ENCODE measurements at regions not wholly inside any gene's neighbourhood (a gene's known extent, or its start where the extent isn't known, plus 50 kb on each side); places are given as distances from the start of the nearest gene placed in this dataset.

DNA sequence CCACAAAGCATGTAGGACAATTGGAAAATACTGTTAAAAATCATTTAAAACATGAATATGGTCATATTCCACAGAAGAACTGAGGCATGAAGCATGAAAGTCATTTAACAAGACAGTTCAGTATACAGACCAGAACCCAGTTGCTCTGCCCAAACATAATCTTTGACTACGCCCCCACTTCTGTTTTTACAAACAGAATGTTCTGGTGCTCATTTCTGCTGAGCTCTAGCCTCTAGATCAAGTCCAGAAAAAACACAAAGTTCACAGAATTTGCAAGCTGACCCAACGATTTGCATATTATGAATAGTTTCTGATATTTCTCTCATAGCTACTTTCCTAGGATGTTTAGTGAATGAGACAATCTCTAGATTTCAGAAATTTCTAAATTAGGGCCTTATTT, 424.9 kb downstream of the PID1 start:
- no peak for DNase-seq (ENCODE audit: low read depth)
- TF ChIP-seq, protein P1, sequence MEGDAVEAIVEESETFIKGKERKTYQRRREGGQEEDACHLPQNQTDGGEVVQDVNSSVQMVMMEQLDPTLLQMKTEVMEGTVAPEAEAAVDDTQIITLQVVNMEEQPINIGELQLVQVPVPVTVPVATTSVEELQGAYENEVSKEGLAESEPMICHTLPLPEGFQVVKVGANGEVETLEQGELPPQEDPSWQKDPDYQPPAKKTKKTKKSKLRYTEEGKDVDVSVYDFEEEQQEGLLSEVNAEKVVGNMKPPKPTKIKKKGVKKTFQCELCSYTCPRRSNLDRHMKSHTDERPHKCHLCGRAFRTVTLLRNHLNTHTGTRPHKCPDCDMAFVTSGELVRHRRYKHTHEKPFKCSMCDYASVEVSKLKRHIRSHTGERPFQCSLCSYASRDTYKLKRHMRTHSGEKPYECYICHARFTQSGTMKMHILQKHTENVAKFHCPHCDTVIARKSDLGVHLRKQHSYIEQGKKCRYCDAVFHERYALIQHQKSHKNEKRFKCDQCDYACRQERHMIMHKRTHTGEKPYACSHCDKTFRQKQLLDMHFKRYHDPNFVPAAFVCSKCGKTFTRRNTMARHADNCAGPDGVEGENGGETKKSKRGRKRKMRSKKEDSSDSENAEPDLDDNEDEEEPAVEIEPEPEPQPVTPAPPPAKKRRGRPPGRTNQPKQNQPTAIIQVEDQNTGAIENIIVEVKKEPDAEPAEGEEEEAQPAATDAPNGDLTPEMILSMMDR (IDR thresholded peaks at IDR 0.05; ENCODE audit: low read length, missing control alignments) = no peak
- no peak overlapping the region for H3K4me3 ChIP-seq (replicated peaks; ENCODE audit: low read depth, low read length)

DNA sequence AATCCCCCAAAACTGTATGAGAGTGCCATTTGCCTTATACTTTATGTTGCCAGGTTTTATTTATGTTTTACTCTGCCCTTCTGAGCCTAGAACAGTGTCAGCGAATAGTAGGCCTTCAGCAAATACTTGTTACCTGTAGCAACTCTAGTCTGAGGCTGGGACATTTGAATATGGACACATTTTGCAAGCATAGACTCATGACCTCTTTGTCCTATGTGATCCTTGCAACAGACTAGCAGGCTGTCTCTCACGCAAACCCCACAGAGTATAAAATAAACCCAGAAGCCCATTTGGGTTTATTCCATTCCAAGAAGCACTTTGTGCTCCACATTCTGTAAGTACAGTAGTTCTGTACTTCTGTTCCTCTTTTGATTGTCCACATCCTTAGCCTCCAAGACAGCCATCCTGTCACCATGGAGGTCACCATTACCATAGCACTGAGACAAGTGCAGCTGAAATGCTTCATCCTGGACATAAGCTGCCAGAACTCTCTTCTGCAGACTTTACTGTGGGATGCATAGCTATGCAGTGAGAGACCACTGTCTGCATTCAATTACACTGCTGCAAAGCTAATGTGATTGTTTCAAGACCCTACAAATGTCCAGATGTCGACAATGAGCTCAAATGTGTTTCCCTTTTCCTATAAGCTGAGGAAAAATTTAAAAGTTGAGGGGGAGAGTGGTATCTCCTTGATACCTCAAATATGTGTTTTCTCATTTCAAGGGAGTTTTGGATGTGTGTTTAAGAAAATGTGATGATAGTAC, 425.7 kb downstream of the PID1 start:
- H3K4me3 ChIP-seq (replicated peaks; ENCODE audit: low read depth, low read length) = no peak overlapping the region
- no peak for DNase-seq (ENCODE audit: low read depth)
- TF ChIP-seq, protein P1 (IDR thresholded peaks at IDR 0.05; ENCODE audit: low read length, missing control alignments) = no peak

DNA sequence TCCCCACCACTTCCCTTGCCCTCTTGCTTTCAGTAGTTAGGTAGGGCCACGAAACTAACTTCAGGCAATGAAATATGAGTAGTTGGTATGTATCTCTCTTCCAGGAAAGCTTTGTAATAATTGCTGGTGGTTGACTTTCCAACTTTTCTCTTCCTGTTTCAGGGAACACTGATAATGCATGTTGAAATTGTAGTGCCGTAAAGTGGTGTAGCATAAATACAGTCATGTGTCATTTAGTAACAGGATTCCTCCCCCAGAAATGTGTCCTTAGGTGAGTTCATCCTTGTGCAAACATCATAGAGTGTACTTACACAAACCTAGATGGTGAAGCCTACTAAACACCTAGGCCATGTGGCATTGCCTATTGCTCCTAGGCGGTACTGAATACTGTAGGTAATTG, 429.2 kb downstream of the PID1 start:
- peak; percentile 62 for DNase-seq (ENCODE audit: low read depth)
- TF ChIP-seq, protein P1 (IDR thresholded peaks at IDR 0.05; ENCODE audit: low read length, missing control alignments) = no peak
- H3K4me3 ChIP-seq (replicated peaks; ENCODE audit: low read depth, low read length) = no peak overlapping the region

DNA sequence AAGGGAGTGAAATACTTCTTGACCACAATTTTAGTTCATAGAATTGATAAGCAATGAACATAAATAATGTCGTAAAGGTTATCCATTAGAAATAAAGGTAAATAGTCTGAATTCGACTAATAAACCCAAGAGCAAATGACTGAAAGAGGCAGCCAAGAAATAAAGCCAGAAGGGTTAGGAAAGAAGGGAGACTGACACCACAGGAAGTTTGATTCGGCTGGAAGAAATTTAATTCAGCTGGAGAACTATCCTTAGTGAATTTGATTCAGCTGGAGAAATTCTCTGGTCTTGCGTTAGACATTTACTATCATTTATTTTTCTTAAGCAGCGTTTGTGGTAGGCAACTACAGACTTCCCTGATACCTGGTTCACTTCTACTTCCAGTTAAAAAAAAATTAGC, 429.6 kb downstream of the PID1 start:
- TF ChIP-seq, protein P1 (IDR thresholded peaks at IDR 0.05; ENCODE audit: low read length, missing control alignments) = no peak
- H3K4me3 ChIP-seq (replicated peaks; ENCODE audit: low read depth, low read length) = no peak overlapping the region
- no peak for DNase-seq (ENCODE audit: low read depth)

DNA sequence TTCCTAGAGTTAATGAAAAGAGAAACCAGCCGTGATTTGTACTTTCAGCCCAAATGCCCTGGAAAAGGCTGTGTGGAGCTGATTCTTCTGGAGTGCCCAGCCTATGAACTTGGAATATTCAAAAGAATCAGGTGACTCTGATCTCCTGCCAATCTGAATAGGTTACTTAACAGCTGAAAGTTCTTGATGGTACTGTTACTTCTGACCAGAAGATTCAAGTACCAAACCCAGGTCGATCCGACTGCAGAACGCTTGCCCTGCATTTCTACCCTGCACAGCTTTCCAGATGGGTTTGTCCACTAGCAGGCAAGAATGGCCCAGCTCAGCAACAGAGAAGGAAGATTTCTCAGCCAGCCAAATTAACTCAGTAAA, 430.4 kb downstream of the PID1 start:
- H3K4me3 ChIP-seq (replicated peaks; ENCODE audit: low read depth, low read length) = no peak overlapping the region
- DNase-seq (ENCODE audit: low read depth) = no peak
- TF ChIP-seq, protein P1 (IDR thresholded peaks at IDR 0.05; ENCODE audit: low read length, missing control alignments) = no peak

DNA sequence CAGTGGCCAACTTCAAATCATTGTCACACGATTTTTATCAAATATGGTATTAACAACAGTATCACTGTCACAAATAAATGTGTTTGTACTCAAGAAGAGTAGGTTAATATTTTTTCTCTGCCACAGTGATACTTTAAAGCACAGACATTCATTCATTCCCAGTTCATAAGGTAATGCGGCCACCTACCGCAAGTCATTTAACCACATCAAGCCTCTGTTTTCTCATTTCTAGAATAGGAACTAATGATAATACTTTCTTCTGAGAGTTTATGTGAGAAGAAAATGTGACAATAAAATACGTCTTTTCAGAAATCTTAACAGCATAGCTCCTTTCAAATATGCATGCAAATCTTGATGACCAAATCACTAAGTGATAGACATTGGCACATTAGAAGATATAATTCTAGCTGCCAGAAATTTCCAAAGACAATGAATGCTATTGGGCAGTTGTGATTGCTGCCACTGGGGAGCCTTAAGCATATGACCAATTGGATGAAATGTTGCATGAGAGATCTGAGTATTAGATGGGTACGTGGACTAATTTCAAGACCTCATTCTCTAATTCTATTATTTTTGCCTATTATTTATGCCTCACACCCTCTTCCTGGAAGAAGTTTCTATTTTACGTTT, 430.9 kb downstream of the PID1 start:
- TF ChIP-seq, protein P1 (IDR thresholded peaks at IDR 0.05; ENCODE audit: low read length, missing control alignments) = no peak
- no peak for DNase-seq (ENCODE audit: low read depth)
- no peak overlapping the region for H3K4me3 ChIP-seq (replicated peaks; ENCODE audit: low read depth, low read length)

Data from fibroblast of pulmonary artery (primary cell).